Natural killer cell (primary cell): ENCODE measurements at regions not wholly inside any gene's neighbourhood (a gene's known extent, or its start where the extent isn't known, plus 50 kb on each side); places are given as distances from the start of the nearest gene placed in this dataset.

ENCODE experiments used
- ATAC-seq, 3 donors: fragments of 150-1000 bp in 2 of 3; fragments of 200-7000 bp in 1 of 3; cut with Tn5 transposase; 1 replicate in 1 of 3; 2 replicates in 2 of 3; pipeline ENCODE4 v1.10.0; 2021; ENCODE audit warnings: mild to moderate bottlenecking in 2 of 3, moderate library complexity in 2 of 3
- DNase-seq, 2 donors: peaks; one replicate each; pipeline versions ENCODE4 v3.0.0 to v3.0.0-alpha.2; 2013 to 2021; ENCODE audit warnings: mixed read lengths in 1 of 2
- H3K27ac ChIP-seq: one replicate; pipeline ENCODE4 v1.5.1; 2013; ENCODE audit warnings: mild to moderate bottlenecking, low read length
- H3K27me3 ChIP-seq: one replicate; pipeline ENCODE4 v1.6.1; 2013; ENCODE audit warnings: low read length; ENCODE audit not compliant: control insufficient read depth, insufficient read depth
- H3K36me3 ChIP-seq: one replicate; pipeline ENCODE4 v1.6.1; 2013; ENCODE audit warnings: low read length; ENCODE audit not compliant: control insufficient read depth, insufficient read depth
- H3K4me1 ChIP-seq: one replicate; pipeline ENCODE4 v1.6.1; 2013; ENCODE audit warnings: low read length; ENCODE audit not compliant: control insufficient read depth, insufficient read depth
- H3K4me3 ChIP-seq: one replicate; pipeline ENCODE4 v1.5.1; 2013; ENCODE audit warnings: low read length
- H3K9me3 ChIP-seq: one replicate; pipeline ENCODE4 v1.6.1; 2013; ENCODE audit warnings: low read length; ENCODE audit not compliant: control insufficient read depth, insufficient read depth
- H3K27ac Mint-ChIP-seq, 2 donors: one replicate each; pipeline ENCODE4 v1.8.0; 2022; ENCODE audit warnings: mild to moderate bottlenecking in 2 of 2, mixed read lengths in 2 of 2, moderate library complexity in 1 of 2
- H3K27me3 Mint-ChIP-seq, 2 donors: one replicate each; pipeline ENCODE4 v1.8.0; 2022; ENCODE audit warnings: low read depth in 2 of 2, mixed read lengths in 2 of 2
- H3K36me3 Mint-ChIP-seq: one replicate; pipeline ENCODE4 v1.8.0; 2022; ENCODE audit warnings: mixed read lengths
- H3K4me1 Mint-ChIP-seq, 2 donors: one replicate each; pipeline ENCODE4 v1.8.0; 2022; ENCODE audit warnings: mixed read lengths in 2 of 2
- H3K4me3 Mint-ChIP-seq: one replicate; pipeline ENCODE4 v1.8.0; 2022; ENCODE audit warnings: mild to moderate bottlenecking, moderate library complexity, mixed read lengths
- H3K9me3 Mint-ChIP-seq, 2 donors: one replicate each; pipeline ENCODE4 v1.8.0; 2022; ENCODE audit warnings: mixed read lengths in 2 of 2
- WGBS: methylation state at CpG from one replicate; pipeline ENCODE4 v1.1.7; 2013; ENCODE audit warnings: missing lambda C conversion rate; ENCODE audit not compliant: insufficient coverage; 5-methylcytosine and 5-hydroxymethylcytosine counted together
- intact Hi-C: fragments of 100-400 bp; cut with micrococcal nuclease; formaldehyde crosslinking; loops from one replicate; pipeline ENCODE4 v1.14.2; 2022
- TF ChIP-seq, protein P1 (sequence below): fragments of 200-600 bp; IDR thresholded peaks from one replicate; pipeline ENCODE4 v1.8.0; 2022; ENCODE audit warnings: antibody characterized with exemption

DNA sequence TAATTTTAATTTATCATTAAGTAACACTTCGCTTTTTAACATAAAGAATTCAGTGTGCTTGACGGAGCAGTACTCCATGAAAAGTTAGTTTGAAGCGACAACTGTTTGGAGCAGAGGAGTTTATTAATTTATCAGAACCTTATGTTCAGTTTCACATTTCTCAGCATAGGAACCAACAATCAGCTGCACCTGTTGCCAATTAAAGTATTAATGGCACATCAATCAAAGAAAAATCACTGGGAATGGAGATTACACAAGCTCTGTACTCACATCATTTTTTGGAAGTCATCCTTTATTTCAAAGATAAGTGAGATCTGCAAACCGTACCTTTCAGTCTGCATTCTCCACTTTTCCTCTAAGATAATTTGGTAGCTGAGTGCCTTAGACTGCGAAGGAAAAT lies 344.6 kb downstream of the LMO4 start:
- H3K4me3 Mint-ChIP-seq = no peak overlapping the region
- TF ChIP-seq, protein P1, sequence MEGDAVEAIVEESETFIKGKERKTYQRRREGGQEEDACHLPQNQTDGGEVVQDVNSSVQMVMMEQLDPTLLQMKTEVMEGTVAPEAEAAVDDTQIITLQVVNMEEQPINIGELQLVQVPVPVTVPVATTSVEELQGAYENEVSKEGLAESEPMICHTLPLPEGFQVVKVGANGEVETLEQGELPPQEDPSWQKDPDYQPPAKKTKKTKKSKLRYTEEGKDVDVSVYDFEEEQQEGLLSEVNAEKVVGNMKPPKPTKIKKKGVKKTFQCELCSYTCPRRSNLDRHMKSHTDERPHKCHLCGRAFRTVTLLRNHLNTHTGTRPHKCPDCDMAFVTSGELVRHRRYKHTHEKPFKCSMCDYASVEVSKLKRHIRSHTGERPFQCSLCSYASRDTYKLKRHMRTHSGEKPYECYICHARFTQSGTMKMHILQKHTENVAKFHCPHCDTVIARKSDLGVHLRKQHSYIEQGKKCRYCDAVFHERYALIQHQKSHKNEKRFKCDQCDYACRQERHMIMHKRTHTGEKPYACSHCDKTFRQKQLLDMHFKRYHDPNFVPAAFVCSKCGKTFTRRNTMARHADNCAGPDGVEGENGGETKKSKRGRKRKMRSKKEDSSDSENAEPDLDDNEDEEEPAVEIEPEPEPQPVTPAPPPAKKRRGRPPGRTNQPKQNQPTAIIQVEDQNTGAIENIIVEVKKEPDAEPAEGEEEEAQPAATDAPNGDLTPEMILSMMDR = no peak
- no peaks in the 10 kb centered on the region for H3K9me3 Mint-ChIP-seq
- no peak overlapping the region for H3K27ac ChIP-seq
- intact Hi-C loops = no loop called here
- no peaks in the 10 kb centered on the region for H3K36me3 Mint-ChIP-seq
- no peaks in the 10 kb centered on the region for H3K4me1 Mint-ChIP-seq
- H3K4me1 ChIP-seq = no peaks in the 10 kb centered on the region
- WGBS = 100% methylated on average over 1 of the region's 5 CpGs
- no peak for DNase-seq
- no peaks in the 10 kb centered on the region for H3K36me3 ChIP-seq
- no peak overlapping the region for H3K27ac Mint-ChIP-seq
- no peaks in the 10 kb centered on the region for H3K9me3 ChIP-seq
- H3K27me3 ChIP-seq = no peaks in the 10 kb centered on the region
- H3K27me3 Mint-ChIP-seq = no peaks in the 10 kb centered on the region
- no peak overlapping the region for H3K4me3 ChIP-seq
- no peak for ATAC-seq

DNA sequence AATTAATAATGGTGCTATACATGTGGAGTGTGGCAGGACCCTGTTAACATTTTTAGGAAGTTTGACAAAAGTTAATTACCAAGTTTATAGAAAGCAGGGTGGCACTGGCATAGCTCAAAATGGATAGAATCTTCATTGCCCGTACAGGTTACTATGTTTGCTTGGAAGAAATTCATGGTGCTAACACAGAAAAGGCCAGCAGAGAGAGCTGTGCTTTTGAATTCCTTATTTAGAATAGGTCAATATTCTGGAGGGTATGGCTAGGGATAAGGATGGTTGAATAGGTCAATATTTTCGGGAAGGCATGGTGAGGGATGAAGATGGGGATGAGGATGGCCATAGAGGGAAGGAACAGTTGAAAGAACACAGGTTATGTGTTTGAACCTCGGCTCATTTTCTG lies 345.1 kb downstream of the LMO4 start:
- Mint-ChIP-seq H3K36me3 (no peaks in the 10 kb centered on the region), H3K9me3 (no peaks in the 10 kb centered on the region), H3K4me3 (no peak overlapping the region), H3K27me3 (no peaks in the 10 kb centered on the region), H3K27ac (no peak overlapping the region), H3K4me1 (no peaks in the 10 kb centered on the region)
- Histone ChIP-seq H3K27ac (no peak overlapping the region), H3K27me3 (no peaks in the 10 kb centered on the region), H3K4me3 (no peak overlapping the region), H3K36me3 (no peaks in the 10 kb centered on the region), H3K9me3 (no peaks in the 10 kb centered on the region), H3K4me1 (no peaks in the 10 kb centered on the region)
- ATAC-seq (no peak), DNase-seq (no peak)
- WGBS = 88% methylated on average over 3 of the region's 3 CpGs
- intact Hi-C loops = no loop called here
- TF ChIP-seq, protein P1 = no peak

DNA sequence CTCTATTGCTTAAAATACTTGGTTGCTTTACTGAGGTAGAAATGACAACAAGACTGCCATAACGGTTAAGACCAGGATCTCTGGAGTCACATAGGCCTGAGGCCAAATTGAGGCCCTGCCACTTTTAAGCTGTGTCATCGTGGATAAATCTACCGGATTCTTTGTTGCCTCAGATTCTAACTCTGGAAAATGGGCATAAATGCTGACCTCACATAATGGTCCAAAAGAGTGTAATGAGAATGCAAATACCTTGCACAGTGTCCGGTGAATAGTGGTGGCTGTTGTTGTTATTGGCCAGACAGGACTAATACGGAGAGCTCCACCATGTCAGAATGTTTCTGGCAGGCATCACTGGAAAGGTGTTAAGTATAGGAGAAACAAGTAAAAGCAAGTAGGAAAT lies 346.1 kb downstream of the LMO4 start:
- no peak overlapping the region for H3K4me3 Mint-ChIP-seq
- 96% methylated on average over 5 of the region's 5 CpGs for WGBS
- no peaks in the 10 kb centered on the region for H3K36me3 Mint-ChIP-seq
- Histone ChIP-seq H3K27me3 (no peaks in the 10 kb centered on the region), H3K36me3 (no peaks in the 10 kb centered on the region), H3K4me3 (no peak overlapping the region), H3K27ac (no peak overlapping the region), H3K4me1 (no peaks in the 10 kb centered on the region), H3K9me3 (peaks cover 3% of the 10 kb centered on the region)
- intact Hi-C loops = no loop called here
- no peaks in the 10 kb centered on the region for H3K9me3 Mint-ChIP-seq
- no peak overlapping the region for H3K27ac Mint-ChIP-seq
- DNase-seq (no peak), ATAC-seq (no peak)
- H3K4me1 Mint-ChIP-seq = no peaks in the 10 kb centered on the region
- TF ChIP-seq, protein P1 = no peak
- no peaks in the 10 kb centered on the region for H3K27me3 Mint-ChIP-seq

DNA sequence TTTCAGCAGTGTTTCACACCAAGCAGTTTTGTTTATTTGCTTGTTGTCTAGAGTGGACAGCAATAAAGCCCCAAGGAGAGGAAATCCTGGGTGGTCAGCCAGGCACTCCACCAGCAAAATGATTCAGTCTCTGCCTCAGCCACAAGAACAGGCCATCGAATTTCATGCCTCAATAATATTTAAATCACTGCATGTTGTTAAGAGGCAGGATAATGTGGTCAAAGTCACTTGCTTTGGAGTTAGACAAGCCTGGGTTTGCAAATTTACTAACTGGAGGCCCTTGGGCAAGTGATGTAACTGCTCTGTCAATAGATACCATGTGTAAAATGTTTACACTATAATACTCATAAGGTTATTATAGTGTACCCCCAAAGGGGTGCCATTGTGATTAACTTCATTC lies 349.6 kb downstream of the LMO4 start:
- ATAC-seq (no peak), DNase-seq (no peak)
- H3K36me3 Mint-ChIP-seq = no peaks in the 10 kb centered on the region
- intact Hi-C loops = no loop called here
- no peak overlapping the region for H3K4me3 Mint-ChIP-seq
- Histone ChIP-seq H3K4me1 (no peaks in the 10 kb centered on the region), H3K27me3 (no peaks in the 10 kb centered on the region), H3K4me3 (no peak overlapping the region), H3K36me3 (no peaks in the 10 kb centered on the region), H3K27ac (no peak overlapping the region), H3K9me3 (peaks cover 3% of the 10 kb centered on the region)
- 50% methylated on average over 1 of the region's 1 CpG for whole genome bisulfite sequencing
- H3K27me3 Mint-ChIP-seq = no peaks in the 10 kb centered on the region
- TF ChIP-seq, protein P1 = no peak
- H3K27ac Mint-ChIP-seq = no peak overlapping the region
- H3K4me1 Mint-ChIP-seq = no peaks in the 10 kb centered on the region
- H3K9me3 Mint-ChIP-seq = no peaks in the 10 kb centered on the region
